Heart right ventricle (tissue), 16 donors: ENCODE measurements at regions not wholly inside any gene's neighbourhood (a gene's known extent, or its start where the extent isn't known, plus 50 kb on each side); places are given as distances from the start of the nearest gene placed in this dataset.

ENCODE experiments used
- ATAC-seq, 8 donors: fragments of 200-7000 bp; cut with Tn5 transposase; one replicate each; pipeline ENCODE4 v1.9.1; 2020; ENCODE audit warnings: mild to moderate bottlenecking in 8 of 8, moderate library complexity in 8 of 8, moderate number of reproducible peaks in 1 of 8
- DNase-seq, 2 donors: peaks; one replicate each; pipeline ENCODE4 v3.0.0-alpha.2; 2020
- H3K27ac ChIP-seq, 10 donors: fragments of 200-600 bp; sonication (generic) in 2 of 10; one replicate each; pipeline versions ENCODE4 v1.5.0 to v1.8.0; 2020 to 2022; ENCODE audit warnings: mild to moderate bottlenecking in 3 of 10
- H3K27me3 ChIP-seq, 7 donors: fragments of 200-600 bp; one replicate each; pipeline ENCODE4 v1.8.0; 2021 to 2022; ENCODE audit warnings: mild to moderate bottlenecking in 2 of 7
- H3K36me3 ChIP-seq, 9 donors: fragments of 200-600 bp; sonication (generic) in 1 of 9; one replicate each; pipeline versions ENCODE4 v1.5.0 to v1.8.0; 2020 to 2022; ENCODE audit warnings: mild to moderate bottlenecking in 2 of 9
- H3K4me1 ChIP-seq, 9 donors: fragments of 200-600 bp; sonication (generic) in 1 of 9; one replicate each; pipeline versions ENCODE4 v1.5.0 to v1.8.0; 2020 to 2022; ENCODE audit warnings: mild to moderate bottlenecking in 4 of 9
- H3K4me3 ChIP-seq, 10 donors: fragments of 200-600 bp; sonication (generic) in 2 of 10; one replicate each; pipeline versions ENCODE4 v1.5.0 to v1.8.0; 2020 to 2022; ENCODE audit warnings: mild to moderate bottlenecking in 7 of 10, moderate library complexity in 2 of 10
- H3K9me3 ChIP-seq, 11 donors: fragments of 200-600 bp in 10 of 11; sonication (generic) in 2 of 11; one replicate each; pipeline versions ENCODE4 v1.5.0 to v1.8.0; 2013 to 2022; ENCODE audit warnings: mild to moderate bottlenecking in 2 of 11, control low read depth in 1 of 11, moderate library complexity in 1 of 11
- WGBS, 2 donors: extraction: QIAGEN DNeasy Blood & Tissue Kit; methylation state at CpG; one replicate each; pipeline ENCODE4 v1.1.7; 2013; ENCODE audit warnings: inconsistent platforms in 1 of 2; 5-methylcytosine and 5-hydroxymethylcytosine counted together
- intact Hi-C, 10 donors: fragments of 100-400 bp; cut with DNase I; formaldehyde crosslinking; loops; one replicate each; pipeline versions ENCODE4 v1.11.1 to v1.14.2; 2022
- TF ChIP-seq, protein P1 (sequence below), 9 donors: fragments of 200-600 bp; sonication (generic) in 2 of 9; IDR thresholded peaks; one replicate each; pipeline versions ENCODE4 v1.5.0 to v1.8.0; 2021 to 2022; ENCODE audit warnings: antibody characterized with exemption in 9 of 9, mild to moderate bottlenecking in 5 of 9, moderate library complexity in 1 of 9
- donor health status: Arrhythmogenic right ventricular cardiomyopathy.
- donor health status: ischemic (EF 13 %, LVEDD 7.1; RV severe dilation, severe dysfunction).
- donor health status: healthy with polysubstance abuse.
- donor health status: DM: no; HTN: yes; CAD: no.
- donor health status: DM: no; HTN: no; CAD: no.
- donor health status: ischemic (EF 25% LVEDD 6.9; RV normal size, moderate dysfunction).
- donor health status: ischemic (EF 25% LVEDD 5.7; RV mildly dilated, moderate dysfunction).
- donor health status: healthy.
- donor health status: DM: yes; HTN: yes; CAD: no.
- donor health status: Ischemic cardiomyopathy.
- donor health status: ischemic (EF 35%, LVEDD 5.7; RV mildly dilated, moderate dysfunction).
- donor health status: nonischemic (EF 11% LVEDD 7.7; RV severe dilation, severe dysfunction).
- donor health status: DM: yes; HTN: yes; CAD: no.
- donor health status: PGD.
- donor health status: ischemic (EF 29% LVEDD 5.4; RV normal size, mild dysfunction).
- donor health status: nonischemic (EF 23%, LVEDD 6.1; RV moderate dilation, normal function).

DNA sequence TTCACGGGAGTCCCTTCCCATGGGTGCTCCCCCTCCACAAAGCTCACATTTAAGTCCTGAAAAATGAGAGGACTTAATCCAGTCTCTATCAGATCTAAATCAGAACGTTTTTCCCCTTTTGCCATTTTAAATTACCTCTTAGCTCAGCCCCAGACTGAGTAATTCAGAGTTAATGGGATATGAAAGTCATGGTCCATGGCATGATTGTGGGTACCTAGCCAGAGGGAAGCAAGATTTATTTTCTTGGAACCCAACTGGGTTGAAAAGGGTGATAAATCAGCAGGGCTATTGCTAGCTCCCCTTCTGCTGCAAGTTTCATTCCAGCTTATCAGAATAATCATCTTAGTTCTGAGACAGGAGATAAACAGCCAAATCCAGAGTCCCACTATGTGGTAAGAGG is 320.2 kb upstream of the CHD6 start:
- Histone ChIP-seq H3K36me3 (no peaks in the 10 kb centered on the region), H3K4me3 (no peak overlapping the region), H3K27me3 (peaks cover 0 to 18% (median 3%) of the 10 kb centered on the region in 7 donors), H3K27ac (no peak overlapping the region), H3K9me3 (no peaks in the 10 kb centered on the region), H3K4me1 (no peaks in the 10 kb centered on the region)
- intact Hi-C loops: no loop called here
- ATAC-seq (no peak), DNase-seq (no peak)
- 29 to 31% methylated on average over 2 of the region's 2 CpGs for WGBS, 2 donors
- TF ChIP-seq, protein P1, sequence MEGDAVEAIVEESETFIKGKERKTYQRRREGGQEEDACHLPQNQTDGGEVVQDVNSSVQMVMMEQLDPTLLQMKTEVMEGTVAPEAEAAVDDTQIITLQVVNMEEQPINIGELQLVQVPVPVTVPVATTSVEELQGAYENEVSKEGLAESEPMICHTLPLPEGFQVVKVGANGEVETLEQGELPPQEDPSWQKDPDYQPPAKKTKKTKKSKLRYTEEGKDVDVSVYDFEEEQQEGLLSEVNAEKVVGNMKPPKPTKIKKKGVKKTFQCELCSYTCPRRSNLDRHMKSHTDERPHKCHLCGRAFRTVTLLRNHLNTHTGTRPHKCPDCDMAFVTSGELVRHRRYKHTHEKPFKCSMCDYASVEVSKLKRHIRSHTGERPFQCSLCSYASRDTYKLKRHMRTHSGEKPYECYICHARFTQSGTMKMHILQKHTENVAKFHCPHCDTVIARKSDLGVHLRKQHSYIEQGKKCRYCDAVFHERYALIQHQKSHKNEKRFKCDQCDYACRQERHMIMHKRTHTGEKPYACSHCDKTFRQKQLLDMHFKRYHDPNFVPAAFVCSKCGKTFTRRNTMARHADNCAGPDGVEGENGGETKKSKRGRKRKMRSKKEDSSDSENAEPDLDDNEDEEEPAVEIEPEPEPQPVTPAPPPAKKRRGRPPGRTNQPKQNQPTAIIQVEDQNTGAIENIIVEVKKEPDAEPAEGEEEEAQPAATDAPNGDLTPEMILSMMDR (IDR thresholded peaks at IDR 0.05): no peak

DNA sequence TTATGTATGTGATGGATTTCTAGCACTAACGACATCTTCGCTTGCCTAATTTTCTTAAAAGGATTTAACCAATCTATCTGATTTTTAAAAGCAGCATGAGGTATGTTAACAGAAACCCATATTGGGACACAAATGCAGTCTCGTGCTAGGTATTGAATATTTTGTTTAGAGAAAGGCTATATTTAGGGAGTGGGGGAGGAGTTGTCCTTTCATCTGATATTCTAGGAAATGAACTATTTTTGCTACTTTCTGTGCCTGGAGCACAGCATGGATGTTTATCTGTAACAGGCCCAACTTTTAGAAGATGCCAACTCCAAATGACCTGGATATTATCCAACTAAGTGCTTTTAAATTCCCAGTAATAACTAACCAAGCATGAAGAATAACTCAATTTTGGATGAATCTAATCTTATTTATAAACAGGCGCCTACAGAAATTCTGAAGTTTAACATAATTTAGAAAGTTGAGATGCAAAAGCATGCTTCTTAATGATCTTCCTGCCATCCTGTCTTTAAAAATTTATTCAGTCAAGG is 317.1 kb upstream of the CHD6 start:
- H3K4me3 ChIP-seq: no peak overlapping the region
- peaks cover 0 to 10% (median 5%) of the 10 kb centered on the region in 7 donors for H3K27me3 ChIP-seq
- no peaks in the 10 kb centered on the region for H3K36me3 ChIP-seq
- no peaks in the 10 kb centered on the region for H3K4me1 ChIP-seq
- no peak overlapping the region for H3K27ac ChIP-seq
- no peak for DNase-seq
- no peaks in the 10 kb centered on the region for H3K9me3 ChIP-seq
- ATAC-seq: no peak
- intact Hi-C loops: no loop called here
- WGBS, 2 donors: 47 to 80% methylated on average over 4 of the region's 4 CpGs
- TF ChIP-seq, protein P1 (IDR thresholded peaks at IDR 0.05): no peak

DNA sequence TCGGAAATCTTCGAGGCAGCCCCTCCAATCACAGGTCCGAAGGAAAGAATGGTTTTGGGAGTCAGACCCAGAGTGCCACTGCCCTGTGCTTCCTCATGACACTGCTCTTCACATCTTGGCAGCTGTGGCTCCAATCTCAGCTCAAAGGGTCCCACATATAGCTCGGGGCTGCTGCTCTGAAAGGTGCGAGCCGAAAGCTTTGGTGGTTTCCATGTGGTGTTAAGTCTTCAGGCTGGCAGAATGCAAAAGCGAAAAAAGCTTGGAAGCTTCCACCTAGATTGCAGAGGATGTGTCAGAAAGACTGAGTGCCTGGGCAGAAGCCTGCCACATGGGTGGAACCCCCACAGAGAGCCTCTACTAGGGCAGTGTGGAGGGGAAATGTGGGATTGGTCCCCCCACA is 314.3 kb upstream of the CHD6 start:
- ATAC-seq: no peak
- 81 to 85% methylated on average over 7 of the region's 7 CpGs for WGBS, 2 donors
- TF ChIP-seq, protein P1 (IDR thresholded peaks at IDR 0.05): no peak

DNA sequence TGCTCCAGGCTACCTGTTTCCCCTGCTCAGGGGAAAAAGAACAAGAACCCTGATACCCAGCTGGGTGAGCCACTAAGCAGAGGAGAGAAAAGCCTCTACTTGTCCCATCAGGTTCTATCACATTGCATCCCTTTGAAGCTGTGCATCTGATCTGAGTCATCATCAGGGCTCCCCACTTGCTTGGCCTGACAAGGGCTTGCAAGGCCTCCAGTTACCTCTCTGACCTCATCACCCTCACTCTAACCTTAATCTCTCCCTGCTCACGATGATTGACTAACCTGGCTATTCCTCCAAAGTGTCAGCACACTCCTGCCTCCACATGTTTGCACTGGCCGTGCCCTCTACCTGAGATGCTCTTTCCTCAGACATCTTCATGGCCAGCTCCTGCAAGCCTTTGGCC is 309.5 kb upstream of the CHD6 start:
- 64 to 82% methylated on average over 2 of the region's 2 CpGs for WGBS, 2 donors
- H3K36me3 ChIP-seq: no peaks in the 10 kb centered on the region
- no peaks in the 10 kb centered on the region for H3K4me1 ChIP-seq
- H3K4me3 ChIP-seq: no peak overlapping the region
- ATAC-seq: no peak
- no peak for DNase-seq
- peaks cover 0 to 44% (median 19%) of the 10 kb centered on the region in 7 donors for H3K27me3 ChIP-seq
- no peak overlapping the region for H3K27ac ChIP-seq
- no peaks in the 10 kb centered on the region for H3K9me3 ChIP-seq
- intact Hi-C loops: loop anchor here in 1 of 10 donors (10.0 kb wide), 1 partner anchor 83 kb away; no protein-coding TSS in a partner anchor
- TF ChIP-seq, protein P1 (IDR thresholded peaks at IDR 0.05): no peak

More for the DNA sequence above, 314.3 kb upstream of the CHD6 start:
- H3K4me3 ChIP-seq: no peak overlapping the region
- H3K27ac ChIP-seq: no peak overlapping the region
- DNase-seq: no peak
- no peaks in the 10 kb centered on the region for H3K36me3 ChIP-seq
- peaks cover 0 to 12% (median 6%) of the 10 kb centered on the region in 7 donors for H3K27me3 ChIP-seq
- intact Hi-C loops: no loop called here
- no peaks in the 10 kb centered on the region for H3K4me1 ChIP-seq
- H3K9me3 ChIP-seq: no peaks in the 10 kb centered on the region
